HG03060 (cell line): ENCODE measurements at regions not wholly inside any gene's neighbourhood (a gene's known extent, or its start where the extent isn't known, plus 50 kb on each side); places are given as distances from the start of the nearest gene placed in this dataset.

Source experiments
- ATAC-seq: cut with Tn5 transposase; IDR thresholded peaks from one replicate; pipeline ENCODE4 v1.9.1; 2021; ENCODE audit warnings: low read depth, moderate number of reproducible peaks; ENCODE audit not compliant: unreplicated experiment

GRCh38 chr7:88449410-88449809 is 142.7 kb upstream of the STEAP4 start:
- ATAC-seq, result no peak

- ATAC-seq, result no peak
These were observed 135.7 kb upstream of the STEAP4 start for GRCh38 chr7:88442413-88442812.

GRCh38 chr7:88437132-88437531 is 130.4 kb upstream of the STEAP4 start:
- no peak for ATAC-seq

GRCh38 chr7:88432301-88432700 is 125.6 kb upstream of the STEAP4 start:
- ATAC-seq, result no peak

- ATAC-seq, result no peak
These were observed 125.2 kb upstream of the STEAP4 start for GRCh38 chr7:88431882-88432281.

GRCh38 chr7:88429382-88429781 is 122.7 kb upstream of the STEAP4 start:
- ATAC-seq, result no peak

- no peak for ATAC-seq
These were observed 95.8 kb upstream of the STEAP4 start for GRCh38 chr7:88402529-88402928.

- ATAC-seq, result peak; percentile 38
These were observed 94.4 kb upstream of the STEAP4 start for GRCh38 chr7:88401009-88401623.

- ATAC-seq, result no peak
These were observed 93.1 kb upstream of the STEAP4 start for GRCh38 chr7:88399696-88400240.

GRCh38 chr7:88399036-88399435 is 92.3 kb upstream of the STEAP4 start:
- ATAC-seq, result no peak

GRCh38 chr7:88398459-88398858 is 91.8 kb upstream of the STEAP4 start:
- ATAC-seq, result no peak

- ATAC-seq, result no peak
These were observed 90.2 kb upstream of the STEAP4 start for GRCh38 chr7:88396948-88397322.

GRCh38 chr7:88396295-88396947 is 89.7 kb upstream of the STEAP4 start:
- no peak for ATAC-seq

- ATAC-seq, result no peak
These were observed 89.0 kb upstream of the STEAP4 start for GRCh38 chr7:88395715-88396114.

- no peak for ATAC-seq
These were observed 84.6 kb upstream of the STEAP4 start for GRCh38 chr7:88391247-88391646.

GRCh38 chr7:88387368-88387767 is 80.7 kb upstream of the STEAP4 start:
- no peak for ATAC-seq

- ATAC-seq, result no peak
These were observed 80.0 kb upstream of the STEAP4 start for GRCh38 chr7:88386665-88387156.

GRCh38 chr7:88377434-88377833 is 70.7 kb upstream of the STEAP4 start:
- ATAC-seq, result no peak

- ATAC-seq, result no peak
These were observed 62.0 kb upstream of the STEAP4 start for GRCh38 chr7:88368686-88369085.

- no peak for ATAC-seq
These were observed 60.2 kb upstream of the STEAP4 start for GRCh38 chr7:88366845-88367244.

- ATAC-seq, result no peak
These were observed 57.2 kb upstream of the STEAP4 start for GRCh38 chr7:88363869-88364268.

- ATAC-seq, result no peak
These were observed 56.6 kb upstream of the STEAP4 start for GRCh38 chr7:88363249-88363648.
